ENCODE measurements at regions not wholly inside any gene's neighbourhood (a gene's known extent, or its start where the extent isn't known, plus 50 kb on each side); places are given as distances from the start of the nearest gene placed in this dataset.

DNA sequence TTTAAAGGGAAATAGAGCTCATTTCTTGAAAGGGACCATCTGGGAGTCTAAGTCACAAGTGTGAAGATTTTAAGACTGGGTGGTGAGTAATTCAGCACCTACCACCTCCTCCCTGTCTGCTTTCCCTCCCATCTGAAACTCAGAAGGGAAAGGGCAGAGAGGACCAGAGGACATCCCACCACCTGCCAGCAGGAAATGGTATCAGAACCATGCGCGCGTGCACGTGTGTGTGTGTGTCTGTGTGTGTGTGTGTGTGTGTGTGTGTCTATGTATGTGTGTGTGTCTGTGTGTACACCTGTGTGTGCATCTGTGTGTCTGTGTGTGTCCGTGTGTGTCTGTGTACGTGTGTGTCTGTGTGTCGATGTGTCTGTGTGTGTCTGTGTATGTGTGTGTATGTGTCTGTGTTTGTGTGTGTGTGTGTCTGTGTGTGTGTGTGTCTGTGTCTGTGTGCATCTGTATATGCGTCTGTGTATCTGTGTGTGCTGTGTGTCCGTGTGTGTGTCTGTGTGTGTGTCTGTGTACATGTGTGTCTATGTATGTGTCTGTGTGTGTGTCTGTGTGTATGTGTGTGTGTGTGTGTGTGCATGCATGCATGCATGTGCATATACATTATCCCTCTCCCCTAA lies 76.8 kb downstream of the ZFP36L2 start:
- TF ChIP-seq, protein P1, sequence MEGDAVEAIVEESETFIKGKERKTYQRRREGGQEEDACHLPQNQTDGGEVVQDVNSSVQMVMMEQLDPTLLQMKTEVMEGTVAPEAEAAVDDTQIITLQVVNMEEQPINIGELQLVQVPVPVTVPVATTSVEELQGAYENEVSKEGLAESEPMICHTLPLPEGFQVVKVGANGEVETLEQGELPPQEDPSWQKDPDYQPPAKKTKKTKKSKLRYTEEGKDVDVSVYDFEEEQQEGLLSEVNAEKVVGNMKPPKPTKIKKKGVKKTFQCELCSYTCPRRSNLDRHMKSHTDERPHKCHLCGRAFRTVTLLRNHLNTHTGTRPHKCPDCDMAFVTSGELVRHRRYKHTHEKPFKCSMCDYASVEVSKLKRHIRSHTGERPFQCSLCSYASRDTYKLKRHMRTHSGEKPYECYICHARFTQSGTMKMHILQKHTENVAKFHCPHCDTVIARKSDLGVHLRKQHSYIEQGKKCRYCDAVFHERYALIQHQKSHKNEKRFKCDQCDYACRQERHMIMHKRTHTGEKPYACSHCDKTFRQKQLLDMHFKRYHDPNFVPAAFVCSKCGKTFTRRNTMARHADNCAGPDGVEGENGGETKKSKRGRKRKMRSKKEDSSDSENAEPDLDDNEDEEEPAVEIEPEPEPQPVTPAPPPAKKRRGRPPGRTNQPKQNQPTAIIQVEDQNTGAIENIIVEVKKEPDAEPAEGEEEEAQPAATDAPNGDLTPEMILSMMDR (conservative IDR thresholded peaks at IDR 0.05): no peak
- no peak for TF ChIP-seq ZFX (IDR thresholded peaks at IDR 0.05)
